ENCODE measurements at regions not wholly inside any gene's neighbourhood (a gene's known extent, or its start where the extent isn't known, plus 50 kb on each side); places are given as distances from the start of the nearest gene placed in this dataset.

DNA sequence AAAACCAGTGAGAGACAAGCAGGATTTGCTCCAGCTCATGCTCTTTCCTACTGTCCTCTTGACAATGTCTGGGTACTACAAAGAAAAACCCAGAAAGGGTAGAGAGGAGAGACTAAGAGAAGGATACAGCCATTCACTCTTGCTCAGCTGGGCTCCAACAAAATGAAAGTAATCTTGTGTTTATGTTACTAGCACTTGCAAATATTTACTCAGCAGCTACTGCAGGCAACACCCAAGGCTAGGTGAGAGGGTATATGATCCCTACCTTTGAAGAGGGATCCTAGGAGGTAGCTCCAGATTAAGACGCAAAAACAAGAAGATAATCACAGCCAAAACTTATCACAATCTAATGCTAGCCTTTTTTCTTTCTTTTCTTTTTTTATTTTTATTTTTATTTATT, 329.6 kb upstream of the ACVR2A start:
- Mint-ChIP-seq H3K27me3 (no peaks in the 10 kb centered on the region), H3K27ac (no peak overlapping the region), H3K9me3 (no peaks in the 10 kb centered on the region), H3K4me3 (no peak overlapping the region), H3K36me3 (ENCODE audit: low read depth) (no peaks in the 10 kb centered on the region), H3K4me1 (ENCODE audit: low read depth) (peaks cover 7% of the 10 kb centered on the region)
- intact Hi-C loops (cut with DNase I, micrococcal nuclease), result no loop called here
- Histone ChIP-seq H3K9me3 (ENCODE audit: control insufficient read depth in 1 of 2, insufficient read depth in 1 of 2, low read length in 2 of 2) (no peaks in the 10 kb centered on the region), H3K27me3 (ENCODE audit: control insufficient read depth in 1 of 2, insufficient read depth in 2 of 2, low read length in 2 of 2) (no peaks in the 10 kb centered on the region), H3K4me3 (ENCODE audit: low read length) (no peak overlapping the region), H3K27ac (ENCODE audit: low read depth in 1 of 2, low read length in 2 of 2) (no peak overlapping the region), H3K4me1 (ENCODE audit: insufficient read depth, low read length) (no peaks in the 10 kb centered on the region), H3K36me3 (ENCODE audit: insufficient read depth, low read length) (no peaks in the 10 kb centered on the region)
- TF ChIP-seq, protein P1, sequence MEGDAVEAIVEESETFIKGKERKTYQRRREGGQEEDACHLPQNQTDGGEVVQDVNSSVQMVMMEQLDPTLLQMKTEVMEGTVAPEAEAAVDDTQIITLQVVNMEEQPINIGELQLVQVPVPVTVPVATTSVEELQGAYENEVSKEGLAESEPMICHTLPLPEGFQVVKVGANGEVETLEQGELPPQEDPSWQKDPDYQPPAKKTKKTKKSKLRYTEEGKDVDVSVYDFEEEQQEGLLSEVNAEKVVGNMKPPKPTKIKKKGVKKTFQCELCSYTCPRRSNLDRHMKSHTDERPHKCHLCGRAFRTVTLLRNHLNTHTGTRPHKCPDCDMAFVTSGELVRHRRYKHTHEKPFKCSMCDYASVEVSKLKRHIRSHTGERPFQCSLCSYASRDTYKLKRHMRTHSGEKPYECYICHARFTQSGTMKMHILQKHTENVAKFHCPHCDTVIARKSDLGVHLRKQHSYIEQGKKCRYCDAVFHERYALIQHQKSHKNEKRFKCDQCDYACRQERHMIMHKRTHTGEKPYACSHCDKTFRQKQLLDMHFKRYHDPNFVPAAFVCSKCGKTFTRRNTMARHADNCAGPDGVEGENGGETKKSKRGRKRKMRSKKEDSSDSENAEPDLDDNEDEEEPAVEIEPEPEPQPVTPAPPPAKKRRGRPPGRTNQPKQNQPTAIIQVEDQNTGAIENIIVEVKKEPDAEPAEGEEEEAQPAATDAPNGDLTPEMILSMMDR (IDR thresholded peaks at IDR 0.05), result no peak
- no peak for ATAC-seq (ENCODE audit: poor library complexity)
- no peak for DNase-seq
- POLR2A ChIA-PET, result interaction anchor here (0.8 to 0.9 kb wide), 2 partner anchors 32 to 210 kb away, joined by 3 read pairs; no protein-coding TSS in a partner anchor
- CTCF ChIA-PET, result no interaction called here

DNA sequence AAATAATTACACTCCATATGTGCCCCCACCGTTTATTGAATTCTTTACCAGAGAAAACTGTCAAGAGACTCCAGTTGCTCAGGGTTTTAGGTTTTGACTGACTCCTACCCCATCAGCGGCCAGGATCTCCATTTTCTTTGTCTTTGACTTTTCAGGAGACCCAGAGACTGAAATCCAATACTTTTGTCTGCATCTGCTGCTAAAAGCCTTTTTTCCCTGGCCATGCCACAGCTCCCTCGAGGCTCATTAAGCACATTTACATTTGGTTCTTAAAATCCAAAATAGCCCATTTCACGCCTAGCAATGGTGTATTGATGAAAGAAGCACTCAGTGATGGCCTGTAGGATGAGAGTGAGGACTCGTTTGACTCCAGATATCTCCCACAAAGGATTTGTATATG, 332.6 kb upstream of the ACVR2A start:
- H3K4me1 ChIP-seq (ENCODE audit: insufficient read depth, low read length), result no peaks in the 10 kb centered on the region
- POLR2A ChIA-PET, result interaction anchor here (1.0 to 1.5 kb wide), 2 partner anchors 14 to 152 kb away, joined by 3 to 4 read pairs; no protein-coding TSS in a partner anchor
- intact Hi-C loops (cut with DNase I, micrococcal nuclease), result no loop called here
- H3K4me1 Mint-ChIP-seq (ENCODE audit: low read depth), result peaks cover 7% of the 10 kb centered on the region
- H3K9me3 Mint-ChIP-seq, result no peaks in the 10 kb centered on the region
- H3K27ac ChIP-seq (ENCODE audit: low read depth in 1 of 2, low read length in 2 of 2), result no peak overlapping the region
- no peak overlapping the region for H3K27ac Mint-ChIP-seq
- no peaks in the 10 kb centered on the region for H3K9me3 ChIP-seq (ENCODE audit: control insufficient read depth in 1 of 2, insufficient read depth in 1 of 2, low read length in 2 of 2)
- no peak overlapping the region for H3K4me3 Mint-ChIP-seq
- no peaks in the 10 kb centered on the region for H3K27me3 Mint-ChIP-seq
- H3K27me3 ChIP-seq (ENCODE audit: control insufficient read depth in 1 of 2, insufficient read depth in 2 of 2, low read length in 2 of 2), result no peaks in the 10 kb centered on the region
- CTCF ChIA-PET, result no interaction called here
- H3K36me3 ChIP-seq (ENCODE audit: insufficient read depth, low read length), result no peaks in the 10 kb centered on the region
- TF ChIP-seq, protein P1 (IDR thresholded peaks at IDR 0.05), result no peak
- no peak overlapping the region for H3K4me3 ChIP-seq (ENCODE audit: low read length)
- DNase-seq (no peak), ATAC-seq (ENCODE audit: poor library complexity) (no peak)
- no peaks in the 10 kb centered on the region for H3K36me3 Mint-ChIP-seq (ENCODE audit: low read depth)

DNA sequence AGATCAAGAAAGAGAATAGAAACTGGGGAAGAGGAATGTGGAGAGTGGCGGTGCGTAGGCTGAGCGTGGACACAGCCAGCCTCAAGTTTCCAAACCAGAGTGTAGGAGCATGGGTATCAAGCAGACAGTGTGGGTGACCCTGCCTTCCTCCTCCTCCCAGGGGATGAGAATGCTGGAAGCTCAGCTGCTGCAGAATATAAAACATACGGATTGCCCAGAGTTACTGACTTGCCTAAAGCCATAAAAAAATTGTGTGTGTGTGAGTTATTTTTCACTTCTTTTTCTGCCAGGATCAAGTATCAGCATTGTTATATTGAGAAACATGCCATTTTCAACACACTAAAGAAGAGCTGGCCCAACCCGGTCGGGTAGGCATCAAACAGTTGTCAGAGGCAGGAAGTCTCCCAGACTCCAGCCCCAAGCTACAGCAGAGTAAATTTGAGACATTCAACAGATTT, 333.3 kb upstream of the ACVR2A start:
- ATAC-seq (ENCODE audit: poor library complexity) (peak; percentile 86), DNase-seq (peak in 8 of 14 experiments; percentile 3 to 30 (median 15))
- Histone ChIP-seq H3K27ac (ENCODE audit: low read depth in 1 of 2, low read length in 2 of 2) (no peak overlapping the region), H3K9me3 (ENCODE audit: control insufficient read depth in 1 of 2, insufficient read depth in 1 of 2, low read length in 2 of 2) (peaks cover 0 to 7% of the 10 kb centered on the region in 2 experiments), H3K4me3 (ENCODE audit: low read length) (no peak overlapping the region), H3K27me3 (ENCODE audit: control insufficient read depth in 1 of 2, insufficient read depth in 2 of 2, low read length in 2 of 2) (no peaks in the 10 kb centered on the region), H3K36me3 (ENCODE audit: insufficient read depth, low read length) (no peaks in the 10 kb centered on the region), H3K4me1 (ENCODE audit: insufficient read depth, low read length) (no peaks in the 10 kb centered on the region)
- H3K4me1 Mint-ChIP-seq (ENCODE audit: low read depth), result peaks cover 7% of the 10 kb centered on the region
- H3K27me3 Mint-ChIP-seq, result no peaks in the 10 kb centered on the region
- H3K9me3 Mint-ChIP-seq, result no peaks in the 10 kb centered on the region
- no peak overlapping the region for H3K27ac Mint-ChIP-seq
- POLR2A ChIA-PET, result interaction anchor here (1.0 to 1.5 kb wide), 3 partner anchors 10 to 152 kb away, joined by 3 to 4 read pairs (median 4); no protein-coding TSS in a partner anchor
- TF ChIP-seq, protein P1 (IDR thresholded peaks at IDR 0.05), result no peak
- intact Hi-C loops (cut with DNase I, micrococcal nuclease), result no loop called here
- no peaks in the 10 kb centered on the region for H3K36me3 Mint-ChIP-seq (ENCODE audit: low read depth)
- no peak overlapping the region for H3K4me3 Mint-ChIP-seq
- CTCF ChIA-PET, result no interaction called here
